Peyer's patch (tissue), 4 donors: ENCODE measurements at regions not wholly inside any gene's neighbourhood (a gene's known extent, or its start where the extent isn't known, plus 50 kb on each side); places are given as distances from the start of the nearest gene placed in this dataset.

Experiments
- DNase-seq, 3 donors: peaks; one replicate each; pipeline ENCODE4 v3.0.0-alpha.2; 2017 to 2019
- H3K27ac ChIP-seq, 4 donors: fragments of 200-600 bp; sonication (generic); one replicate each; pipeline ENCODE4 v1.5.1; 2016 to 2019
- H3K27me3 ChIP-seq, 2 donors: fragments of 200-600 bp; sonication (generic); one replicate each; pipeline ENCODE4 v1.5.1; 2019
- H3K36me3 ChIP-seq, 3 donors: fragments of 200-600 bp; sonication (generic); one replicate each; pipeline ENCODE4 v1.5.1; 2016 to 2019
- H3K4me1 ChIP-seq, 4 donors: fragments of 200-600 bp; sonication (generic); one replicate each; pipeline ENCODE4 v1.5.1; 2016 to 2019
- H3K4me3 ChIP-seq, 4 donors: fragments of 200-600 bp; sonication (generic); 1 replicate in 3 of 4; 2 replicates in 1 of 4; pipeline ENCODE4 v1.5.1; 2016 to 2019; ENCODE audit warnings: mild to moderate bottlenecking in 1 of 4
- H3K9me3 ChIP-seq, 4 donors: fragments of 200-600 bp; sonication (generic); one replicate each; pipeline ENCODE4 v1.5.1; 2016 to 2019; ENCODE audit warnings: mild to moderate bottlenecking in 1 of 4
- CTCF ChIP-seq, 6 experiments: fragments of 450-650 bp in 4 of 6; fragments of 200-600 bp in 2 of 6; sonication (generic) in 1 of 6; IDR thresholded peaks; one replicate each; pipeline ENCODE4 v1.5.1; 2017 to 2019; ENCODE audit warnings: antibody characterized with exemption in 6 of 6, mild to moderate bottlenecking in 3 of 6, moderate library complexity in 1 of 6
- POLR2A ChIP-seq, 2 donors: fragments of 450-650 bp; IDR thresholded peaks; one replicate each; pipeline ENCODE4 v1.5.1; 2017; ENCODE audit warnings: antibody characterized with exemption in 2 of 2, mild to moderate bottlenecking in 2 of 2, moderate library complexity in 2 of 2

- H3K4me1 ChIP-seq, result no peaks in the 10 kb centered on the region
- TF ChIP-seq POLR2A (IDR thresholded peaks at IDR 0.05), result no peak
- TF ChIP-seq CTCF (IDR thresholded peaks at IDR 0.05), result no peak
- no peak overlapping the region for H3K4me3 ChIP-seq
- H3K36me3 ChIP-seq, result no peaks in the 10 kb centered on the region
- no peaks in the 10 kb centered on the region for H3K27me3 ChIP-seq
- no peak for DNase-seq
- H3K9me3 ChIP-seq, result no peaks in the 10 kb centered on the region
- H3K27ac ChIP-seq, result no peak overlapping the region
Measured at GRCh38 chr2:219881851-219882250, 254.4 kb downstream of the SLC4A3 start.

DNA sequence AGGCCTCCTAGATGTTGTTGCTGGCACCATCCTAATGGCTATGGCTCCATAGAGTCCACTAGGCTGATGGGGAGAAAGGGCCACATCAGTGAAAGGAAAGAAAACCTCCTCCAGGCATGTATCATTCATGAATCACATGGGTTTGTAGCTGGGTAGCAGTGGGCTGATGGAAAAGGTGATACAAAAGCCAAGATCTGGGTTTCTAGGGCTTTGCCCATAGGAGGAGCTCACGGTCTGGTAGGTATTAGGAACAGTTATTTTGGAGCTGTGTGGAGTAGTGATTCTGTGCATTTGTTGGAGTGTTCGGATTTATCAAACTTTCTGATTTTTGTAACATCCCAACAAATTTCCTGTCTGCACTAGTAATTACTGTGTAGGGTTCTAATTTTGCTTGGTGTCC, 259.2 kb downstream of the SLC4A3 start:
- Histone ChIP-seq H3K9me3 (no peaks in the 10 kb centered on the region), H3K27ac (no peak overlapping the region), H3K4me1 (no peaks in the 10 kb centered on the region), H3K4me3 (no peak overlapping the region), H3K36me3 (no peaks in the 10 kb centered on the region), H3K27me3 (no peaks in the 10 kb centered on the region)
- DNase-seq, result no peak
- TF ChIP-seq POLR2A (IDR thresholded peaks at IDR 0.05) (no peak), CTCF (IDR thresholded peaks at IDR 0.05) (no peak)

GRCh38 chr2:219887870-219888269, 260.4 kb downstream of the SLC4A3 start:
- no peaks in the 10 kb centered on the region for H3K9me3 ChIP-seq
- no peak overlapping the region for H3K27ac ChIP-seq
- H3K4me1 ChIP-seq, result no peaks in the 10 kb centered on the region
- TF ChIP-seq POLR2A (IDR thresholded peaks at IDR 0.05), result no peak
- no peak for TF ChIP-seq CTCF (IDR thresholded peaks at IDR 0.05)
- DNase-seq, result no peak
- no peaks in the 10 kb centered on the region for H3K27me3 ChIP-seq
- no peak overlapping the region for H3K4me3 ChIP-seq
- H3K36me3 ChIP-seq, result no peaks in the 10 kb centered on the region

- H3K4me1 ChIP-seq, result no peaks in the 10 kb centered on the region
- H3K27me3 ChIP-seq, result no peaks in the 10 kb centered on the region
- H3K36me3 ChIP-seq, result no peaks in the 10 kb centered on the region
- H3K27ac ChIP-seq, result no peak overlapping the region
- H3K9me3 ChIP-seq, result no peaks in the 10 kb centered on the region
- TF ChIP-seq POLR2A (IDR thresholded peaks at IDR 0.05), result no peak
- no peak overlapping the region for H3K4me3 ChIP-seq
- DNase-seq, result no peak
Measured at GRCh38 chr2:219893541-219893940, 266.1 kb downstream of the SLC4A3 start.

GRCh38 chr2:219897456-219897855, 270.0 kb downstream of the SLC4A3 start:
- Histone ChIP-seq H3K27me3 (no peaks in the 10 kb centered on the region), H3K27ac (no peak overlapping the region), H3K4me1 (no peaks in the 10 kb centered on the region), H3K4me3 (no peak overlapping the region), H3K9me3 (no peaks in the 10 kb centered on the region), H3K36me3 (no peaks in the 10 kb centered on the region)
- DNase-seq, result no peak
- TF ChIP-seq POLR2A (IDR thresholded peaks at IDR 0.05), result no peak
- TF ChIP-seq CTCF (IDR thresholded peaks at IDR 0.05), result no peak

DNA sequence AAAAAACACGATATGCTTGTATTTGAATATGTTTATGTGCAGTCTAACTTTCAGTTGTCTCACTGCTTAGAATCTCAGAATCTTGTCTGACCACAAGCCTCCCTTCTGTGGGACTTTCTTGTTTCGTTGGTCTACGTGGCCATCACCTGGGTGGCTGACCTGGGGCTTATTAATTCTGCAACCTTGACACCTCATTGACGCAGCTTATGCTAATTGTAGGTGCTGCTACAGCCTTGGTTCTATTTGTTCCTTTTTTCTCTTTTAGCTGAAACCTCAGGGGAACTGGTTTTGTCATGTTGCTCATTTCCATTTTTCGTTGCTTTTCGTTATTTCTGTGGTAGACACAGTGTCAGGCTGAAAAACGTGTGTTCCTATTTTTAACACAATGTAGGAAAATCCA, 273.7 kb downstream of the SLC4A3 start:
- Histone ChIP-seq H3K27ac (no peak overlapping the region), H3K27me3 (no peaks in the 10 kb centered on the region), H3K4me1 (no peaks in the 10 kb centered on the region), H3K9me3 (no peaks in the 10 kb centered on the region), H3K4me3 (no peak overlapping the region), H3K36me3 (no peaks in the 10 kb centered on the region)
- TF ChIP-seq POLR2A (IDR thresholded peaks at IDR 0.05), result no peak
- no peak for TF ChIP-seq CTCF (IDR thresholded peaks at IDR 0.05)
- no peak for DNase-seq
